ENCODE measurements at regions not wholly inside any gene's neighbourhood (a gene's known extent, or its start where the extent isn't known, plus 50 kb on each side); places are given as distances from the start of the nearest gene placed in this dataset.

GRCh38 chr2:166381-166780 lies 97.5 kb downstream of the SH3YL1 start:
- Mint-ChIP-seq H3K4me1 (peaks cover 0 to 9% (median 7%) of the 10 kb centered on the region in 4 donors), H3K27ac (no peak overlapping the region), H3K4me3 (no peak overlapping the region), H3K36me3 (peaks cover 0 to 3% of the 10 kb centered on the region in 2 donors), H3K9me3 (peaks cover 0 to 2% (median 0%) of the 10 kb centered on the region in 8 donors), H3K27me3 (peaks cover 3 to 14% of the 10 kb centered on the region in 2 donors)
- no peaks in the 10 kb centered on the region for H3K4me1 ChIP-seq (ENCODE audit: insufficient read depth, low read length)
- no peaks in the 10 kb centered on the region for H3K9me3 ChIP-seq (ENCODE audit: control insufficient read depth in 1 of 2, low read length in 2 of 2)
- H3K4me3 ChIP-seq (ENCODE audit: low read length in 2 of 2): no peak overlapping the region
- H3K27ac ChIP-seq (ENCODE audit: low read depth, low read length): no peak overlapping the region
- no peak for DNase-seq
- ChIA-PET POLR2A (ENCODE audit: partially characterized antibody) (no interaction called here), CTCF (ENCODE audit: partially characterized antibody) (no interaction called here)
- no peaks in the 10 kb centered on the region for H3K36me3 ChIP-seq (ENCODE audit: insufficient read depth, low read length)
- intact Hi-C loops (cut with micrococcal nuclease): no loop called here
- no peaks in the 10 kb centered on the region for H3K27me3 ChIP-seq (ENCODE audit: insufficient read depth, low read length)

- no peak overlapping the region for H3K4me3 Mint-ChIP-seq
- no peaks in the 10 kb centered on the region for H3K36me3 ChIP-seq (ENCODE audit: insufficient read depth, low read length)
- H3K27me3 ChIP-seq (ENCODE audit: insufficient read depth, low read length): no peaks in the 10 kb centered on the region
- no peak overlapping the region for H3K4me3 ChIP-seq (ENCODE audit: low read length in 2 of 2)
- POLR2A ChIA-PET (ENCODE audit: partially characterized antibody): no interaction called here
- H3K4me1 ChIP-seq (ENCODE audit: insufficient read depth, low read length): no peaks in the 10 kb centered on the region
- intact Hi-C loops (cut with micrococcal nuclease): no loop called here
- CTCF ChIA-PET (ENCODE audit: partially characterized antibody): no interaction called here
- H3K4me1 Mint-ChIP-seq: peaks cover 0 to 9% (median 7%) of the 10 kb centered on the region in 4 donors
- no peak for DNase-seq
- peaks cover 6 to 19% of the 10 kb centered on the region in 2 donors for H3K27me3 Mint-ChIP-seq
- no peak overlapping the region for H3K27ac Mint-ChIP-seq
- no peak overlapping the region for H3K27ac ChIP-seq (ENCODE audit: low read depth, low read length)
- H3K36me3 Mint-ChIP-seq: peaks cover 0 to 3% of the 10 kb centered on the region in 2 donors
- no peaks in the 10 kb centered on the region for H3K9me3 ChIP-seq (ENCODE audit: control insufficient read depth in 1 of 2, low read length in 2 of 2)
- peaks cover 0 to 2% (median 0%) of the 10 kb centered on the region in 8 donors for H3K9me3 Mint-ChIP-seq
These were observed 98.3 kb downstream of the SH3YL1 start for GRCh38 chr2:165530-165929.

- POLR2A ChIA-PET (ENCODE audit: partially characterized antibody): no interaction called here
- Histone ChIP-seq H3K9me3 (ENCODE audit: control insufficient read depth in 1 of 2, low read length in 2 of 2) (no peaks in the 10 kb centered on the region), H3K36me3 (ENCODE audit: insufficient read depth, low read length) (no peaks in the 10 kb centered on the region), H3K4me3 (ENCODE audit: low read length in 2 of 2) (no peak overlapping the region), H3K27me3 (ENCODE audit: insufficient read depth, low read length) (no peaks in the 10 kb centered on the region), H3K4me1 (ENCODE audit: insufficient read depth, low read length) (no peaks in the 10 kb centered on the region), H3K27ac (ENCODE audit: low read depth, low read length) (no peak overlapping the region)
- Mint-ChIP-seq H3K36me3 (peaks cover 0 to 2% of the 10 kb centered on the region in 2 donors), H3K27me3 (peaks cover 7 to 20% of the 10 kb centered on the region in 2 donors), H3K4me1 (peaks cover 0 to 9% (median 7%) of the 10 kb centered on the region in 4 donors), H3K27ac (peak overlapping the region in 2 of 7 donors; percentile 6 to 38), H3K4me3 (peak overlapping the region in 2 of 8 donors; percentile 15 to 46), H3K9me3 (peaks cover 0 to 2% (median 0%) of the 10 kb centered on the region in 8 donors)
- DNase-seq: no peak
- intact Hi-C loops (cut with micrococcal nuclease): no loop called here
- CTCF ChIA-PET (ENCODE audit: partially characterized antibody): no interaction called here
These were observed 101.1 kb downstream of the SH3YL1 start for GRCh38 chr2:162473-163382.

DNA sequence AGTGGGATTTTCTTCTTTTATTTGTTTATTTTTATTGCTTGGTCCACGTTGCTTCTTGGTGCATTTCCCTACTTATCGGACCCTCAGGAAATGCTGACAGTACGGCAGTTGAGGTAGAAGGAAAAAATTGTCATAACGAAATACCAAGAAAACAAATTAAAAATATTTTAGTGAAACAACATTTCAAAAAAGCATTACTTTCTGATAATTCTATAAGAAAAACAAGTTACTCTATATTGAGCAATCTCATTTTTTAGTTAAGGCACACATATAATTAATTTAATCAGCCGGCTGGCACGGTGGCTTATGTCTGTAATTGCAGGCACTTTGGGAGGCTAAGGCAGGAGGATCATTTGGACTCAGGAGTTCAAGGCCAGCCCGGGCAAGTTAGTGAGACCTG lies 102.1 kb downstream of the SH3YL1 start:
- Histone ChIP-seq H3K27me3 (ENCODE audit: insufficient read depth, low read length) (no peaks in the 10 kb centered on the region), H3K27ac (ENCODE audit: low read depth, low read length) (no peak overlapping the region), H3K4me1 (ENCODE audit: insufficient read depth, low read length) (no peaks in the 10 kb centered on the region), H3K4me3 (ENCODE audit: low read length in 2 of 2) (no peak overlapping the region), H3K9me3 (ENCODE audit: control insufficient read depth in 1 of 2, low read length in 2 of 2) (no peaks in the 10 kb centered on the region), H3K36me3 (ENCODE audit: insufficient read depth, low read length) (no peaks in the 10 kb centered on the region)
- Mint-ChIP-seq H3K4me1 (peaks cover 0 to 9% (median 7%) of the 10 kb centered on the region in 4 donors), H3K27me3 (peaks cover 7 to 19% of the 10 kb centered on the region in 2 donors), H3K27ac (no peak overlapping the region), H3K9me3 (peaks cover 0 to 2% (median 0%) of the 10 kb centered on the region in 8 donors), H3K4me3 (no peak overlapping the region), H3K36me3 (no peaks in the 10 kb centered on the region)
- DNase-seq: no peak
- intact Hi-C loops (cut with micrococcal nuclease): no loop called here
- ChIA-PET CTCF (ENCODE audit: partially characterized antibody) (no interaction called here), POLR2A (ENCODE audit: partially characterized antibody) (no interaction called here)

- H3K27ac ChIP-seq (ENCODE audit: low read depth, low read length): no peak overlapping the region
- intact Hi-C loops (cut with micrococcal nuclease): no loop called here
- no peaks in the 10 kb centered on the region for H3K27me3 ChIP-seq (ENCODE audit: insufficient read depth, low read length)
- ChIA-PET POLR2A (ENCODE audit: partially characterized antibody) (no interaction called here), CTCF (ENCODE audit: partially characterized antibody) (no interaction called here)
- Mint-ChIP-seq H3K4me1 (no peaks in the 10 kb centered on the region), H3K4me3 (no peak overlapping the region), H3K27me3 (peaks cover 12 to 18% of the 10 kb centered on the region in 2 donors), H3K36me3 (no peaks in the 10 kb centered on the region), H3K27ac (no peak overlapping the region), H3K9me3 (no peaks in the 10 kb centered on the region)
- H3K36me3 ChIP-seq (ENCODE audit: insufficient read depth, low read length): no peaks in the 10 kb centered on the region
- no peaks in the 10 kb centered on the region for H3K9me3 ChIP-seq (ENCODE audit: control insufficient read depth in 1 of 2, low read length in 2 of 2)
- H3K4me1 ChIP-seq (ENCODE audit: insufficient read depth, low read length): no peaks in the 10 kb centered on the region
- no peak overlapping the region for H3K4me3 ChIP-seq (ENCODE audit: low read length in 2 of 2)
- no peak for DNase-seq
These were observed 105.4 kb upstream of the FAM110C start for GRCh38 chr2:151553-152334.

DNA sequence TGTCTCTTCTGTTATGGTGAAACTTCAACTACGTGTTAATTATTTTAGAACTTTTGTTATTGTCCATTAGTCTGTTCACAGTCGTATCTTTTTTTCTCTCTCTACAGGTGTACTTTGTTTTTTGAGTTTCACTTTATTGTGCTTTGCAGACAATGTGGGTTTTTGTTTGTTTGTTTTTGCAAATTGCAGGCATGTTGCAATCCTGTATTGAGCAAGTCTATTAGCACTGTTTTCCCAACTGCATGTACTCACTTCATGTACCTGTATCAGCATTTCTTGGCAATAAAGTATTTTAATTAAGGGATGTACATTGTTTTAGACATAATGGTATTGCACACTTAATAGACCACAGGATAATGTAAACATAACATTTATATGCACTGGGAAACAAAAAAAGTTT lies 99.1 kb upstream of the FAM110C start:
- DNase-seq: no peak
- Mint-ChIP-seq H3K27me3 (peaks cover 8 to 11% of the 10 kb centered on the region in 2 donors), H3K4me3 (no peak overlapping the region), H3K36me3 (no peaks in the 10 kb centered on the region), H3K27ac (no peak overlapping the region), H3K9me3 (no peaks in the 10 kb centered on the region), H3K4me1 (peaks cover 0 to 2% (median 0%) of the 10 kb centered on the region in 4 donors)
- no peaks in the 10 kb centered on the region for H3K27me3 ChIP-seq (ENCODE audit: insufficient read depth, low read length)
- no peaks in the 10 kb centered on the region for H3K9me3 ChIP-seq (ENCODE audit: control insufficient read depth in 1 of 2, low read length in 2 of 2)
- H3K36me3 ChIP-seq (ENCODE audit: insufficient read depth, low read length): no peaks in the 10 kb centered on the region
- intact Hi-C loops (cut with micrococcal nuclease): no loop called here
- ChIA-PET CTCF (ENCODE audit: partially characterized antibody) (interaction anchor here (0.7 to 5.8 kb wide), 2 partner anchors 10 to 129 kb away, joined by 3 to 42 read pairs; no protein-coding TSS in a partner anchor), POLR2A (ENCODE audit: partially characterized antibody) (no interaction called here)
- no peaks in the 10 kb centered on the region for H3K4me1 ChIP-seq (ENCODE audit: insufficient read depth, low read length)
- no peak overlapping the region for H3K27ac ChIP-seq (ENCODE audit: low read depth, low read length)
- no peak overlapping the region for H3K4me3 ChIP-seq (ENCODE audit: low read length in 2 of 2)

DNA sequence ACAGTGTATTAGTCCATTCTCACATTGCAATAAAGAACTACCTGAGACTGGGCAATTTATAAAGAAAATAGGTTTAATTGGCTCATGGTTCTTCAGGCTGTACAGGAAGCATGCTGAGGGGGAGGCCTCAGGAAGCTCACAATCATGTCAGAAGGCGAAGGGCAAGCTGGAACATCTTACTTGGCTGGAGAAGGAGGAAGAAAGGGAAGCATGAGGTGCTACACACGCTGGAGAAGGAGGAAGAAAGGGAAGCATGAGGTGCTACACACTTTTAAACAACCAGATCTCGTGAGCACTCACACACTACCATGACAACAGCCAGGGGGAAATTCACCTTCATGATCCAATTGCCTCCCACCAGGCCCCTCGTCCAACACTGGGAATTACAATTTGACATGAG lies 95.3 kb upstream of the FAM110C start:
- Histone ChIP-seq H3K4me1 (ENCODE audit: insufficient read depth, low read length) (no peaks in the 10 kb centered on the region), H3K36me3 (ENCODE audit: insufficient read depth, low read length) (no peaks in the 10 kb centered on the region), H3K4me3 (ENCODE audit: low read length in 2 of 2) (no peak overlapping the region), H3K27ac (ENCODE audit: low read depth, low read length) (no peak overlapping the region), H3K9me3 (ENCODE audit: control insufficient read depth in 1 of 2, low read length in 2 of 2) (no peaks in the 10 kb centered on the region), H3K27me3 (ENCODE audit: insufficient read depth, low read length) (no peaks in the 10 kb centered on the region)
- intact Hi-C loops (cut with micrococcal nuclease): no loop called here
- Mint-ChIP-seq H3K36me3 (no peaks in the 10 kb centered on the region), H3K4me1 (peaks cover 0 to 2% (median 0%) of the 10 kb centered on the region in 4 donors), H3K9me3 (peaks cover 0 to 2% (median 0%) of the 10 kb centered on the region in 8 donors), H3K27me3 (peaks cover 4 to 5% of the 10 kb centered on the region in 2 donors), H3K4me3 (no peak overlapping the region), H3K27ac (no peak overlapping the region)
- ChIA-PET CTCF (ENCODE audit: partially characterized antibody) (interaction anchor here (0.6 to 5.8 kb wide), 4 partner anchors 29 to 125 kb away, joined by 3 to 42 read pairs (median 4); no protein-coding TSS in a partner anchor), POLR2A (ENCODE audit: partially characterized antibody) (no interaction called here)
- DNase-seq: no peak

All from CD4-positive, alpha-beta memory T cell (primary cell).